GM23338 (cell line): ENCODE measurements at regions not wholly inside any gene's neighbourhood (a gene's known extent, or its start where the extent isn't known, plus 50 kb on each side); places are given as distances from the start of the nearest gene placed in this dataset.

Source experiments
- CREB1 ChIP-seq: fragments of 250-450 bp; sonication (Bioruptor Pico); IDR thresholded peaks from 2 replicates; pipeline ENCODE4 v1.5.0; 2020; ENCODE audit warnings: low read depth, mild to moderate bottlenecking, moderate library complexity
- CTCF ChIP-seq, 2 experiments: fragments of 200-600 bp in 1 of 2; sonication (generic) in 1 of 2; conservative IDR thresholded peaks; 2 replicates each; pipeline versions ENCODE4 v1.5.1 to v1.6.1; 2016 to 2017; ENCODE audit warnings: antibody characterized with exemption in 2 of 2, low read depth in 2 of 2, mild to moderate bottlenecking in 2 of 2, moderate library complexity in 1 of 2
- EZH2 ChIP-seq: fragments of 200-600 bp; sonication (generic); IDR thresholded peaks from one replicate; pipeline ENCODE4 v1.8.0; 2017; ENCODE audit warnings: antibody characterized with exemption, mild to moderate bottlenecking, low read depth; ENCODE audit not compliant: unreplicated experiment
- EZH2phosphoT487 ChIP-seq: fragments of 200-600 bp; sonication (generic); IDR thresholded peaks from one replicate; pipeline ENCODE4 v1.8.1; 2018; ENCODE audit warnings: antibody characterized with exemption; ENCODE audit not compliant: unreplicated experiment
- JUNB ChIP-seq: IDR thresholded peaks from one replicate; pipeline ENCODE4 v1.6.1; 2016; ENCODE audit warnings: antibody characterized with exemption; ENCODE audit not compliant: unreplicated experiment
- POLR2AphosphoS5 ChIP-seq: IDR thresholded peaks from 2 replicates; pipeline ENCODE4 v1.6.1; 2016; ENCODE audit warnings: antibody characterized with exemption, low read depth
- REST ChIP-seq: IDR thresholded peaks from one replicate; pipeline ENCODE4 v1.6.1; 2018; ENCODE audit warnings: antibody characterized with exemption; ENCODE audit not compliant: unreplicated experiment
- STAT1 ChIP-seq: IDR thresholded peaks from one replicate; pipeline ENCODE4 v1.6.1; 2016; ENCODE audit warnings: antibody characterized with exemption; ENCODE audit not compliant: unreplicated experiment
- ZNF114 ChIP-seq: fragments of 250-450 bp; sonication (Bioruptor Pico); IDR thresholded peaks from 2 replicates; pipeline ENCODE4 v1.5.0; 2020; ENCODE audit warnings: mild to moderate bottlenecking, moderate library complexity

GRCh38 chr9:29861803-29862202 is 2288.5 kb upstream of the C9orf72 start:
- TF ChIP-seq EZH2phosphoT487 (no peak), CTCF (conservative IDR thresholded peaks at IDR 0.05; ENCODE audit: low read depth in 2 of 2) (no peak), CREB1 (CRISPR knock-in tag) (no peak), REST (no peak), STAT1 (no peak), EZH2 (no peak), POLR2AphosphoS5 (no peak), ZNF114 (CRISPR knock-in tag) (no peak), JUNB (no peak)
